ENCODE measurements at regions not wholly inside any gene's neighbourhood (a gene's known extent, or its start where the extent isn't known, plus 50 kb on each side); places are given as distances from the start of the nearest gene placed in this dataset.

DNA sequence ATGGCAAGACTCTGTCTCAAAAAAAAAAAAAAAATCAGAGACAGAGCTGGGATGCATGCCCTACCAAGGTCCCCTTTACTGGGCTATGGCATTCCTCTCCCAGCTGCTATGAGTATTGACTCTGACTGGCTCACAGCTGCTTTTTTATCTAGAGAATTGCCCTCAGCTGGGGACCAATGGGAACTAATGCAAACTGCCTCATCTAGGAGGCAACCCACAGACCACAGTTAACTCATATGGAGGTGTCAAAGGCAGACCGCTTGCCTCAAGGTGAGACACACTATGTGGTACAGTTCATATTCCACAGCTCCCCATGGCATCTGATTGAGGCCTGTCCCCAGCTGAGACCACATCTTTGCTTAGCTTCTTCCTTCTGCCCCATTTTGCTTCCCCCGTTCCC is 183.5 kb upstream of the EOMES start:
- H4K20me1 ChIP-seq (ENCODE audit: insufficient read depth), result no peaks in the 10 kb centered on the region
- no peaks in the 10 kb centered on the region for H3K36me3 ChIP-seq (ENCODE audit: insufficient read depth, low read length)
- H3K9ac ChIP-seq (ENCODE audit: low read length), result no peak overlapping the region
- no peaks in the 10 kb centered on the region for H3F3A ChIP-seq (ENCODE audit: insufficient read depth, low read length, poor library complexity, severe bottlenecking)
- H3K4me2 ChIP-seq (ENCODE audit: low read length), result no peak overlapping the region
- H2AFZ ChIP-seq (ENCODE audit: low read depth, low read length), result no peak overlapping the region
- TF ChIP-seq RAD21 (conservative IDR thresholded peaks at IDR 0.05) (no peak), EP300 (conservative IDR thresholded peaks at IDR 0.05; ENCODE audit: poor library complexity, severe bottlenecking) (no peak)
- H3K9me3 ChIP-seq (ENCODE audit: low read length), result no peaks in the 10 kb centered on the region
- no peak overlapping the region for H3K4me3 ChIP-seq (ENCODE audit: low read length)
- H3K27me3 ChIP-seq (ENCODE audit: insufficient read depth, low read depth, low read length), result no peaks in the 10 kb centered on the region
- H3K27ac ChIP-seq (ENCODE audit: low read length), result no peak overlapping the region
- no peaks in the 10 kb centered on the region for H3K9me2 ChIP-seq (ENCODE audit: insufficient read depth, low read length)
- H3K79me2 ChIP-seq (replicated peaks; ENCODE audit: insufficient read depth, low read length), result no peaks in the 10 kb centered on the region

DNA sequence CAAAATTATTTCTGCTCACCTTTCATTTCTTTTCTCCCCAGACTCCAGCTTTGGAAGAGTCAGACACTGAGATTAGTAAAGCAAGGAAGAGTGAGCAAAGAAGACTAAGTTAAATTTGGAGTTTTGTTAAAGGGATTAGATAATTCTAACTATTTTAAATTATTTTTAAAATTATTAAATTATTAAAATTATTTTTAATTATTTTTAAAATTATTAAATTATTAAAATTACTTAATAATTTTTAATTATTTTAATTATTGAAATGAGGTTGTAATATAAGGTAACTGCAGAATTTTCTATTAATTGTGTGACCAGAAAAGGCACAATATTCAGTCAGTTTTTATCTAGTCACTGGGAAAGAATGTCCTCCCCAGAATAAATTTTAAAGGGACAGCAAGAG is 185.0 kb upstream of the EOMES start:
- Histone ChIP-seq H4K20me1 (ENCODE audit: insufficient read depth) (no peaks in the 10 kb centered on the region), H2AFZ (ENCODE audit: low read depth, low read length) (no peak overlapping the region), H3K9ac (ENCODE audit: low read length) (no peak overlapping the region), H3K4me3 (ENCODE audit: low read length) (no peak overlapping the region), H3K9me2 (ENCODE audit: insufficient read depth, low read length) (no peaks in the 10 kb centered on the region), H3K4me2 (ENCODE audit: low read length) (no peak overlapping the region), H3K27ac (ENCODE audit: low read length) (no peak overlapping the region), H3F3A (ENCODE audit: insufficient read depth, low read length, poor library complexity, severe bottlenecking) (no peaks in the 10 kb centered on the region), H3K79me2 (replicated peaks; ENCODE audit: insufficient read depth, low read length) (no peaks in the 10 kb centered on the region), H3K36me3 (ENCODE audit: insufficient read depth, low read length) (no peaks in the 10 kb centered on the region), H3K27me3 (ENCODE audit: insufficient read depth, low read depth, low read length) (no peaks in the 10 kb centered on the region), H3K9me3 (ENCODE audit: low read length) (no peaks in the 10 kb centered on the region)
- TF ChIP-seq, protein P1, sequence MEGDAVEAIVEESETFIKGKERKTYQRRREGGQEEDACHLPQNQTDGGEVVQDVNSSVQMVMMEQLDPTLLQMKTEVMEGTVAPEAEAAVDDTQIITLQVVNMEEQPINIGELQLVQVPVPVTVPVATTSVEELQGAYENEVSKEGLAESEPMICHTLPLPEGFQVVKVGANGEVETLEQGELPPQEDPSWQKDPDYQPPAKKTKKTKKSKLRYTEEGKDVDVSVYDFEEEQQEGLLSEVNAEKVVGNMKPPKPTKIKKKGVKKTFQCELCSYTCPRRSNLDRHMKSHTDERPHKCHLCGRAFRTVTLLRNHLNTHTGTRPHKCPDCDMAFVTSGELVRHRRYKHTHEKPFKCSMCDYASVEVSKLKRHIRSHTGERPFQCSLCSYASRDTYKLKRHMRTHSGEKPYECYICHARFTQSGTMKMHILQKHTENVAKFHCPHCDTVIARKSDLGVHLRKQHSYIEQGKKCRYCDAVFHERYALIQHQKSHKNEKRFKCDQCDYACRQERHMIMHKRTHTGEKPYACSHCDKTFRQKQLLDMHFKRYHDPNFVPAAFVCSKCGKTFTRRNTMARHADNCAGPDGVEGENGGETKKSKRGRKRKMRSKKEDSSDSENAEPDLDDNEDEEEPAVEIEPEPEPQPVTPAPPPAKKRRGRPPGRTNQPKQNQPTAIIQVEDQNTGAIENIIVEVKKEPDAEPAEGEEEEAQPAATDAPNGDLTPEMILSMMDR (IDR thresholded peaks at IDR 0.05; ENCODE audit: poor library complexity, severe bottlenecking), result no peak
- TF ChIP-seq POLR2AphosphoS5 (IDR thresholded peaks at IDR 0.05) (no peak), RAD21 (conservative IDR thresholded peaks at IDR 0.05) (no peak), EZH2 (IDR thresholded peaks at IDR 0.05; ENCODE audit: borderline replicate concordance, insufficient read depth, low read length, poor library complexity, severe bottlenecking) (no peak), TAF1 (IDR thresholded peaks at IDR 0.05; ENCODE audit: low read depth) (no peak), EP300 (conservative IDR thresholded peaks at IDR 0.05; ENCODE audit: poor library complexity, severe bottlenecking) (no peak), MXI1 (conservative IDR thresholded peaks at IDR 0.05; ENCODE audit: poor library complexity, severe bottlenecking) (no peak), SMC3 (conservative IDR thresholded peaks at IDR 0.05; ENCODE audit: poor library complexity) (no peak)
- TF ChIP-seq, protein P2, sequence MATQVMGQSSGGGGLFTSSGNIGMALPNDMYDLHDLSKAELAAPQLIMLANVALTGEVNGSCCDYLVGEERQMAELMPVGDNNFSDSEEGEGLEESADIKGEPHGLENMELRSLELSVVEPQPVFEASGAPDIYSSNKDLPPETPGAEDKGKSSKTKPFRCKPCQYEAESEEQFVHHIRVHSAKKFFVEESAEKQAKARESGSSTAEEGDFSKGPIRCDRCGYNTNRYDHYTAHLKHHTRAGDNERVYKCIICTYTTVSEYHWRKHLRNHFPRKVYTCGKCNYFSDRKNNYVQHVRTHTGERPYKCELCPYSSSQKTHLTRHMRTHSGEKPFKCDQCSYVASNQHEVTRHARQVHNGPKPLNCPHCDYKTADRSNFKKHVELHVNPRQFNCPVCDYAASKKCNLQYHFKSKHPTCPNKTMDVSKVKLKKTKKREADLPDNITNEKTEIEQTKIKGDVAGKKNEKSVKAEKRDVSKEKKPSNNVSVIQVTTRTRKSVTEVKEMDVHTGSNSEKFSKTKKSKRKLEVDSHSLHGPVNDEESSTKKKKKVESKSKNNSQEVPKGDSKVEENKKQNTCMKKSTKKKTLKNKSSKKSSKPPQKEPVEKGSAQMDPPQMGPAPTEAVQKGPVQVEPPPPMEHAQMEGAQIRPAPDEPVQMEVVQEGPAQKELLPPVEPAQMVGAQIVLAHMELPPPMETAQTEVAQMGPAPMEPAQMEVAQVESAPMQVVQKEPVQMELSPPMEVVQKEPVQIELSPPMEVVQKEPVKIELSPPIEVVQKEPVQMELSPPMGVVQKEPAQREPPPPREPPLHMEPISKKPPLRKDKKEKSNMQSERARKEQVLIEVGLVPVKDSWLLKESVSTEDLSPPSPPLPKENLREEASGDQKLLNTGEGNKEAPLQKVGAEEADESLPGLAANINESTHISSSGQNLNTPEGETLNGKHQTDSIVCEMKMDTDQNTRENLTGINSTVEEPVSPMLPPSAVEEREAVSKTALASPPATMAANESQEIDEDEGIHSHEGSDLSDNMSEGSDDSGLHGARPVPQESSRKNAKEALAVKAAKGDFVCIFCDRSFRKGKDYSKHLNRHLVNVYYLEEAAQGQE (IDR thresholded peaks at IDR 0.05; ENCODE audit: borderline replicate concordance), result no peak

DNA sequence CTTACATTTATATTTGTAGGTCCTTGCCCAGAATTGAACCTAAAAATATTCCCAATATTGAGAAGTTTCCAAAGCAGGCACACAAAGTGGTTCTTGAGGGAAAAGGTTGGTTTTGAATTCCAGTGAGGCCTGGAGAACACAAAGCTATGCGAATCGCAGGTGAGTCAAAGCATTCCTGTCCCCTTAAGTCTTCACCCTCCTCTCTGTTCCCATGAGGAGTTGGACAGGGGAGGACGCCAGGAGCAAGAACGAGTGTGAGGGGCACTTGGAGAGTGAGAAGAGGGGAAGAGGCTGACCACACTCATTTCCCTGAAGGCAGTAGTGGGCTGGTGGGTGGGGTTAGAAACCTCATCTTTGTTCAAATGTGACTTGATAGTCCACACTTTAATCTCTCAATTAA is 185.8 kb upstream of the EOMES start:
- Histone ChIP-seq H2AFZ (ENCODE audit: low read depth, low read length) (no peak overlapping the region), H3K9me3 (ENCODE audit: low read length) (no peaks in the 10 kb centered on the region), H3F3A (ENCODE audit: insufficient read depth, low read length, poor library complexity, severe bottlenecking) (no peaks in the 10 kb centered on the region), H3K4me3 (ENCODE audit: low read length) (no peak overlapping the region), H3K27ac (ENCODE audit: low read length) (no peak overlapping the region), H3K79me2 (replicated peaks; ENCODE audit: insufficient read depth, low read length) (no peaks in the 10 kb centered on the region), H3K36me3 (ENCODE audit: insufficient read depth, low read length) (no peaks in the 10 kb centered on the region), H3K9me2 (ENCODE audit: insufficient read depth, low read length) (no peaks in the 10 kb centered on the region), H4K20me1 (ENCODE audit: insufficient read depth) (no peaks in the 10 kb centered on the region), H3K9ac (ENCODE audit: low read length) (no peak overlapping the region), H3K4me2 (ENCODE audit: low read length) (no peak overlapping the region), H3K27me3 (ENCODE audit: insufficient read depth, low read depth, low read length) (no peaks in the 10 kb centered on the region)
- no peak for TF ChIP-seq SMC3 (conservative IDR thresholded peaks at IDR 0.05; ENCODE audit: poor library complexity)
- TF ChIP-seq MXI1 (conservative IDR thresholded peaks at IDR 0.05; ENCODE audit: poor library complexity, severe bottlenecking), result no peak
- no peak for TF ChIP-seq EZH2 (IDR thresholded peaks at IDR 0.05; ENCODE audit: borderline replicate concordance, insufficient read depth, low read length, poor library complexity, severe bottlenecking)
- no peak for TF ChIP-seq TAF1 (IDR thresholded peaks at IDR 0.05; ENCODE audit: low read depth)
- TF ChIP-seq POLR2AphosphoS5 (IDR thresholded peaks at IDR 0.05), result no peak
- TF ChIP-seq, protein P2 (IDR thresholded peaks at IDR 0.05; ENCODE audit: borderline replicate concordance), result no peak
- no peak for TF ChIP-seq EP300 (conservative IDR thresholded peaks at IDR 0.05; ENCODE audit: poor library complexity, severe bottlenecking)
- TF ChIP-seq, protein P1 (IDR thresholded peaks at IDR 0.05; ENCODE audit: poor library complexity, severe bottlenecking), result no peak
- no peak for TF ChIP-seq RAD21 (conservative IDR thresholded peaks at IDR 0.05)
